GM12872 (cell line): ENCODE measurements at regions not wholly inside any gene's neighbourhood (a gene's known extent, or its start where the extent isn't known, plus 50 kb on each side); places are given as distances from the start of the nearest gene placed in this dataset.

Experiments
- CTCF ChIP-seq: IDR thresholded peaks from 3 replicates; pipeline ENCODE4 v1.5.1; 2011; ENCODE audit warnings: low read depth, mild to moderate bottlenecking, low read length, moderate library complexity; ENCODE audit not compliant: insufficient read depth

GRCh38 chr14:101409006-101409543 is 152.2 kb upstream of the DIO3 start:
- TF ChIP-seq CTCF = no peak

GRCh38 chr14:101410126-101410525 is 151.2 kb upstream of the DIO3 start:
- TF ChIP-seq CTCF = no peak

- TF ChIP-seq CTCF = no peak
Measured at GRCh38 chr14:101411151-101411550, 150.1 kb upstream of the DIO3 start.

- no peak for TF ChIP-seq CTCF
Measured at GRCh38 chr14:101411779-101412178, 149.5 kb upstream of the DIO3 start.

GRCh38 chr14:101412739-101413138 is 148.6 kb upstream of the DIO3 start:
- no peak for TF ChIP-seq CTCF

GRCh38 chr14:101417434-101417833 is 143.9 kb upstream of the DIO3 start:
- no peak for TF ChIP-seq CTCF

GRCh38 chr14:101418601-101419000 is 142.7 kb upstream of the DIO3 start:
- TF ChIP-seq CTCF = no peak
